ENCODE measurements at regions not wholly inside any gene's neighbourhood (a gene's known extent, or its start where the extent isn't known, plus 50 kb on each side); places are given as distances from the start of the nearest gene placed in this dataset.
"Not testable (repeated sequence)": the region's sequence is repeated elsewhere in the genome, so short reads cannot be mapped to it uniquely, and the experiment has no call there.

- no peaks in the 10 kb centered on the region for H3K36me3 Mint-ChIP-seq (ENCODE audit: low read depth)
- H3K27me3 Mint-ChIP-seq (ENCODE audit: low read depth): no peaks in the 10 kb centered on the region
- no peak overlapping the region for H3K27ac Mint-ChIP-seq
- no peak for DNase-seq (ENCODE audit: low spot score)
- H3K9me3 Mint-ChIP-seq: no peaks in the 10 kb centered on the region
- no peak overlapping the region for H3K4me3 Mint-ChIP-seq
- H3K4me1 Mint-ChIP-seq (ENCODE audit: low read depth): no peaks in the 10 kb centered on the region
Observed at GRCh38 chr9:105993921-105994715, 299.8 kb downstream of the TMEM38B start.

GRCh38 chr9:105994970-105995369 is 300.6 kb downstream of the TMEM38B start:
- no peaks in the 10 kb centered on the region for H3K36me3 Mint-ChIP-seq (ENCODE audit: low read depth)
- no peaks in the 10 kb centered on the region for H3K4me1 Mint-ChIP-seq (ENCODE audit: low read depth)
- H3K9me3 Mint-ChIP-seq: no peaks in the 10 kb centered on the region
- H3K27me3 Mint-ChIP-seq (ENCODE audit: low read depth): no peaks in the 10 kb centered on the region
- no peak overlapping the region for H3K4me3 Mint-ChIP-seq
- DNase-seq (ENCODE audit: low spot score): no peak
- H3K27ac Mint-ChIP-seq: no peak overlapping the region

GRCh38 chr9:106017198-106017740 is 322.9 kb downstream of the TMEM38B start:
- no peak overlapping the region for H3K4me3 Mint-ChIP-seq
- no peak for DNase-seq (ENCODE audit: low spot score)
- H3K36me3 Mint-ChIP-seq (ENCODE audit: low read depth): no peaks in the 10 kb centered on the region
- no peaks in the 10 kb centered on the region for H3K4me1 Mint-ChIP-seq (ENCODE audit: low read depth)
- H3K27ac Mint-ChIP-seq: no peak overlapping the region
- no peaks in the 10 kb centered on the region for H3K9me3 Mint-ChIP-seq
- H3K27me3 Mint-ChIP-seq (ENCODE audit: low read depth): no peaks in the 10 kb centered on the region

- Mint-ChIP-seq H3K4me1 (ENCODE audit: low read depth) (no peaks in the 10 kb centered on the region), H3K27me3 (ENCODE audit: low read depth) (no peaks in the 10 kb centered on the region), H3K27ac (no peak overlapping the region), H3K36me3 (ENCODE audit: low read depth) (no peaks in the 10 kb centered on the region), H3K4me3 (no peak overlapping the region), H3K9me3 (no peaks in the 10 kb centered on the region)
- DNase-seq (ENCODE audit: low spot score): no peak
Observed at GRCh38 chr9:106019039-106019680, 324.8 kb downstream of the TMEM38B start.

- Mint-ChIP-seq H3K9me3 (no peaks in the 10 kb centered on the region), H3K36me3 (ENCODE audit: low read depth) (no peaks in the 10 kb centered on the region), H3K27ac (no peak overlapping the region), H3K4me1 (ENCODE audit: low read depth) (no peaks in the 10 kb centered on the region), H3K4me3 (no peak overlapping the region), H3K27me3 (ENCODE audit: low read depth) (no peaks in the 10 kb centered on the region)
- DNase-seq (ENCODE audit: low spot score): no peak
Observed at GRCh38 chr9:106019702-106020101, 325.4 kb downstream of the TMEM38B start.

GRCh38 chr9:106020186-106020585 is 325.8 kb downstream of the TMEM38B start:
- DNase-seq (ENCODE audit: low spot score): no peak
- no peaks in the 10 kb centered on the region for H3K36me3 Mint-ChIP-seq (ENCODE audit: low read depth)
- no peaks in the 10 kb centered on the region for H3K27me3 Mint-ChIP-seq (ENCODE audit: low read depth)
- no peaks in the 10 kb centered on the region for H3K4me1 Mint-ChIP-seq (ENCODE audit: low read depth)
- no peak overlapping the region for H3K4me3 Mint-ChIP-seq
- no peaks in the 10 kb centered on the region for H3K9me3 Mint-ChIP-seq
- no peak overlapping the region for H3K27ac Mint-ChIP-seq

GRCh38 chr9:106023455-106023854 is 329.1 kb downstream of the TMEM38B start:
- no peak overlapping the region for H3K4me3 Mint-ChIP-seq
- H3K27me3 Mint-ChIP-seq (ENCODE audit: low read depth): no peaks in the 10 kb centered on the region
- DNase-seq (ENCODE audit: low spot score): no peak
- no peaks in the 10 kb centered on the region for H3K4me1 Mint-ChIP-seq (ENCODE audit: low read depth)
- no peaks in the 10 kb centered on the region for H3K36me3 Mint-ChIP-seq (ENCODE audit: low read depth)
- no peaks in the 10 kb centered on the region for H3K9me3 Mint-ChIP-seq
- H3K27ac Mint-ChIP-seq: no peak overlapping the region

- H3K36me3 Mint-ChIP-seq (ENCODE audit: low read depth): no peaks in the 10 kb centered on the region
- H3K4me3 Mint-ChIP-seq: no peak overlapping the region
Observed at GRCh38 chr9:106025453-106025852, 331.1 kb downstream of the TMEM38B start.

GRCh38 chr9:106030146-106030545 is 335.8 kb downstream of the TMEM38B start:
- H3K27me3 Mint-ChIP-seq (ENCODE audit: low read depth); H3K4me1 Mint-ChIP-seq (ENCODE audit: low read depth); DNase-seq (ENCODE audit: low spot score); H3K4me3 Mint-ChIP-seq; H3K9me3 Mint-ChIP-seq; H3K27ac Mint-ChIP-seq; H3K36me3 Mint-ChIP-seq (ENCODE audit: low read depth): not testable (repeated sequence)

More at GRCh38 chr9:106025453-106025852, 331.1 kb downstream of the TMEM38B start:
- H3K9me3 Mint-ChIP-seq: no peaks in the 10 kb centered on the region
- H3K27me3 Mint-ChIP-seq (ENCODE audit: low read depth): no peaks in the 10 kb centered on the region
- no peaks in the 10 kb centered on the region for H3K4me1 Mint-ChIP-seq (ENCODE audit: low read depth)
- H3K27ac Mint-ChIP-seq: no peak overlapping the region
- no peak for DNase-seq (ENCODE audit: low spot score)

- H3K4me1 Mint-ChIP-seq (ENCODE audit: low read depth): no peaks in the 10 kb centered on the region
- DNase-seq (ENCODE audit: low spot score): no peak
- no peaks in the 10 kb centered on the region for H3K36me3 Mint-ChIP-seq (ENCODE audit: low read depth)
- H3K27ac Mint-ChIP-seq: no peak overlapping the region
- H3K4me3 Mint-ChIP-seq: no peak overlapping the region
- no peaks in the 10 kb centered on the region for H3K9me3 Mint-ChIP-seq
- H3K27me3 Mint-ChIP-seq (ENCODE audit: low read depth): no peaks in the 10 kb centered on the region
Observed at GRCh38 chr9:106032978-106033377, 338.6 kb downstream of the TMEM38B start.

- no peak for DNase-seq (ENCODE audit: low spot score)
- H3K4me3 Mint-ChIP-seq: no peak overlapping the region
- no peaks in the 10 kb centered on the region for H3K4me1 Mint-ChIP-seq (ENCODE audit: low read depth)
- H3K9me3 Mint-ChIP-seq: no peaks in the 10 kb centered on the region
- no peak overlapping the region for H3K27ac Mint-ChIP-seq
- H3K36me3 Mint-ChIP-seq (ENCODE audit: low read depth): no peaks in the 10 kb centered on the region
- no peaks in the 10 kb centered on the region for H3K27me3 Mint-ChIP-seq (ENCODE audit: low read depth)
Observed at GRCh38 chr9:106035806-106036205, 341.5 kb downstream of the TMEM38B start.

- H3K27me3 Mint-ChIP-seq (ENCODE audit: low read depth): no peaks in the 10 kb centered on the region
- H3K9me3 Mint-ChIP-seq: no peaks in the 10 kb centered on the region
- H3K4me3 Mint-ChIP-seq: no peak overlapping the region
- H3K27ac Mint-ChIP-seq: no peak overlapping the region
- H3K36me3 Mint-ChIP-seq (ENCODE audit: low read depth): no peaks in the 10 kb centered on the region
- H3K4me1 Mint-ChIP-seq (ENCODE audit: low read depth): no peaks in the 10 kb centered on the region
- DNase-seq (ENCODE audit: low spot score): no peak
Observed at GRCh38 chr9:106038266-106039001, 344.1 kb downstream of the TMEM38B start.

GRCh38 chr9:106039151-106039935 is 345.0 kb downstream of the TMEM38B start:
- Mint-ChIP-seq H3K27ac (no peak overlapping the region), H3K36me3 (ENCODE audit: low read depth) (no peaks in the 10 kb centered on the region), H3K27me3 (ENCODE audit: low read depth) (no peaks in the 10 kb centered on the region), H3K4me3 (no peak overlapping the region), H3K4me1 (ENCODE audit: low read depth) (no peaks in the 10 kb centered on the region), H3K9me3 (no peaks in the 10 kb centered on the region)
- no peak for DNase-seq (ENCODE audit: low spot score)

Measured in T-helper 2 cell treated with Interferon-gamma antibody and Interleukin-4, amounts not matched to agents 5 μg/mL and 100 μg/mL, for 36 hours (primary cell).